GM23338 (cell line): ENCODE measurements at regions not wholly inside any gene's neighbourhood (a gene's known extent, or its start where the extent isn't known, plus 50 kb on each side); places are given as distances from the start of the nearest gene placed in this dataset.

Experiments used
- CREB1 ChIP-seq: fragments of 250-450 bp; sonication (Bioruptor Pico); IDR thresholded peaks from 2 replicates; pipeline ENCODE4 v1.5.0; 2020; ENCODE audit warnings: low read depth, mild to moderate bottlenecking, moderate library complexity
- EZH2 ChIP-seq: fragments of 200-600 bp; sonication (generic); IDR thresholded peaks from one replicate; pipeline ENCODE4 v1.8.0; 2017; ENCODE audit warnings: antibody characterized with exemption, mild to moderate bottlenecking, low read depth; ENCODE audit not compliant: unreplicated experiment
- POLR2AphosphoS5 ChIP-seq: IDR thresholded peaks from 2 replicates; pipeline ENCODE4 v1.6.1; 2016; ENCODE audit warnings: antibody characterized with exemption, low read depth
- TF ChIP-seq, protein P1 (sequence below), 2 experiments: fragments of 200-600 bp in 1 of 2; sonication (generic) in 1 of 2; conservative IDR thresholded peaks; 2 replicates each; pipeline versions ENCODE4 v1.5.1 to v1.6.1; 2016 to 2017; ENCODE audit warnings: antibody characterized with exemption in 2 of 2, low read depth in 2 of 2, mild to moderate bottlenecking in 2 of 2, moderate library complexity in 1 of 2

GRCh38 chr12:65656891-65657351 lies 167.4 kb upstream of the HMGA2 start:
- TF ChIP-seq, protein P1, sequence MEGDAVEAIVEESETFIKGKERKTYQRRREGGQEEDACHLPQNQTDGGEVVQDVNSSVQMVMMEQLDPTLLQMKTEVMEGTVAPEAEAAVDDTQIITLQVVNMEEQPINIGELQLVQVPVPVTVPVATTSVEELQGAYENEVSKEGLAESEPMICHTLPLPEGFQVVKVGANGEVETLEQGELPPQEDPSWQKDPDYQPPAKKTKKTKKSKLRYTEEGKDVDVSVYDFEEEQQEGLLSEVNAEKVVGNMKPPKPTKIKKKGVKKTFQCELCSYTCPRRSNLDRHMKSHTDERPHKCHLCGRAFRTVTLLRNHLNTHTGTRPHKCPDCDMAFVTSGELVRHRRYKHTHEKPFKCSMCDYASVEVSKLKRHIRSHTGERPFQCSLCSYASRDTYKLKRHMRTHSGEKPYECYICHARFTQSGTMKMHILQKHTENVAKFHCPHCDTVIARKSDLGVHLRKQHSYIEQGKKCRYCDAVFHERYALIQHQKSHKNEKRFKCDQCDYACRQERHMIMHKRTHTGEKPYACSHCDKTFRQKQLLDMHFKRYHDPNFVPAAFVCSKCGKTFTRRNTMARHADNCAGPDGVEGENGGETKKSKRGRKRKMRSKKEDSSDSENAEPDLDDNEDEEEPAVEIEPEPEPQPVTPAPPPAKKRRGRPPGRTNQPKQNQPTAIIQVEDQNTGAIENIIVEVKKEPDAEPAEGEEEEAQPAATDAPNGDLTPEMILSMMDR (conservative IDR thresholded peaks at IDR 0.05; ENCODE audit: low read depth in 2 of 2), result no peak
- TF ChIP-seq POLR2AphosphoS5, result no peak
- TF ChIP-seq CREB1 (CRISPR knock-in tag), result no peak
- no peak for TF ChIP-seq EZH2
